ENCODE measurements at regions not wholly inside any gene's neighbourhood (a gene's known extent, or its start where the extent isn't known, plus 50 kb on each side); places are given as distances from the start of the nearest gene placed in this dataset.

- no peak overlapping the region for H3K4me3 Mint-ChIP-seq (ENCODE audit: unreplicated experiment)
- FAIRE-seq = no peak
- H3K9me3 ChIP-seq (ENCODE audit: insufficient read depth, low read depth, low read length) = no peaks in the 10 kb centered on the region
Observed at GRCh38 chr19:29404015-29404414, 121.8 kb upstream of the VSTM2B start.

GRCh38 chr19:29404951-29405727, 120.7 kb upstream of the VSTM2B start:
- Histone ChIP-seq H3K4me2 (ENCODE audit: low read length) (no peak overlapping the region), H3K79me2 (ENCODE audit: insufficient read depth, low read length) (no peaks in the 10 kb centered on the region), H2AFZ (ENCODE audit: low read depth, low read length) (no peak overlapping the region), H3K27ac (ENCODE audit: low read depth, low read length) (no peak overlapping the region), H3K4me3 (ENCODE audit: insufficient read depth, low read depth, low read length) (no peak overlapping the region), H3K27me3 (ENCODE audit: insufficient read depth, low read length) (no peaks in the 10 kb centered on the region), H3K9me3 (ENCODE audit: insufficient read depth, low read depth, low read length) (no peaks in the 10 kb centered on the region), H3K9ac (ENCODE audit: low read length) (no peak overlapping the region), H4K20me1 (ENCODE audit: insufficient read depth, low read length) (no peaks in the 10 kb centered on the region), H3K4me1 (ENCODE audit: insufficient read depth, low read length) (no peaks in the 10 kb centered on the region), H3K36me3 (ENCODE audit: insufficient read depth, low read length) (no peaks in the 10 kb centered on the region)
- Mint-ChIP-seq H3K36me3 (ENCODE audit: low read depth, unreplicated experiment) (no peaks in the 10 kb centered on the region), H3K4me3 (ENCODE audit: unreplicated experiment) (no peak overlapping the region), H3K27ac (ENCODE audit: unreplicated experiment) (no peak overlapping the region), H3K27me3 (ENCODE audit: low read depth, unreplicated experiment) (peaks cover 47% of the 10 kb centered on the region), H3K9me3 (ENCODE audit: unreplicated experiment) (no peaks in the 10 kb centered on the region), H3K4me1 (ENCODE audit: low read depth, unreplicated experiment) (no peaks in the 10 kb centered on the region)
- DNase-seq (ENCODE audit: low read depth) = no peak
- no peak for FAIRE-seq
- TF ChIP-seq EZH2 (IDR thresholded peaks at IDR 0.05; ENCODE audit: insufficient read depth, low read length) (no peak), CTCF (IDR thresholded peaks at IDR 0.05; ENCODE audit: insufficient read depth, low read depth, low read length) (no peak)

More at GRCh38 chr19:29404015-29404414, 121.8 kb upstream of the VSTM2B start:
- H3K27me3 ChIP-seq (ENCODE audit: insufficient read depth, low read length) = no peaks in the 10 kb centered on the region
- H3K9me3 Mint-ChIP-seq (ENCODE audit: unreplicated experiment) = peaks cover 3% of the 10 kb centered on the region
- no peak overlapping the region for H3K27ac Mint-ChIP-seq (ENCODE audit: unreplicated experiment)
- H3K27me3 Mint-ChIP-seq (ENCODE audit: low read depth, unreplicated experiment) = peaks cover 51% of the 10 kb centered on the region
- no peaks in the 10 kb centered on the region for H3K36me3 Mint-ChIP-seq (ENCODE audit: low read depth, unreplicated experiment)
- no peaks in the 10 kb centered on the region for H3K4me1 ChIP-seq (ENCODE audit: insufficient read depth, low read length)
- no peaks in the 10 kb centered on the region for H3K4me1 Mint-ChIP-seq (ENCODE audit: low read depth, unreplicated experiment)
- H3K4me3 ChIP-seq (ENCODE audit: insufficient read depth, low read depth, low read length) = no peak overlapping the region
- no peak for DNase-seq (ENCODE audit: low read depth)
- no peak overlapping the region for H2AFZ ChIP-seq (ENCODE audit: low read depth, low read length)
- H3K27ac ChIP-seq (ENCODE audit: low read depth, low read length) = no peak overlapping the region
- no peaks in the 10 kb centered on the region for H3K79me2 ChIP-seq (ENCODE audit: insufficient read depth, low read length)
- H3K9ac ChIP-seq (ENCODE audit: low read length) = no peak overlapping the region
- no peak overlapping the region for H3K4me2 ChIP-seq (ENCODE audit: low read length)
- H4K20me1 ChIP-seq (ENCODE audit: insufficient read depth, low read length) = no peaks in the 10 kb centered on the region
- H3K36me3 ChIP-seq (ENCODE audit: insufficient read depth, low read length) = no peaks in the 10 kb centered on the region
- no peak for TF ChIP-seq CTCF (IDR thresholded peaks at IDR 0.05; ENCODE audit: insufficient read depth, low read depth, low read length)
- TF ChIP-seq EZH2 (IDR thresholded peaks at IDR 0.05; ENCODE audit: insufficient read depth, low read length) = no peak

DNA sequence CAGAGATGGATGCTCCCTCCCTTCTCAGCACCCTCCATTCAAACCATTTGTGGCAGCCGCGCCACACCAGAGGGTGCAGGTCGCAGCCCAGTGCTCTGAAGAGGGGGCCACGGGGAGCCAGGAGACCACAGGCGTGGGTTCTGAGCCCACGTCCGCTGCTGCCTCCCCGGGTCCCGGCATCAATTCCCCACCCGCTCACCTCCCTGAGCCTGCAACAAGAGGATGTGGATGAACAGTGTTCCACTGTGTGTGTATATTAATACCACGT, 120.1 kb upstream of the VSTM2B start:
- no peak for FAIRE-seq
- Histone ChIP-seq H3K9ac (ENCODE audit: low read length) (no peak overlapping the region), H3K4me3 (ENCODE audit: insufficient read depth, low read depth, low read length) (no peak overlapping the region), H3K27me3 (ENCODE audit: insufficient read depth, low read length) (no peaks in the 10 kb centered on the region), H3K79me2 (ENCODE audit: insufficient read depth, low read length) (no peaks in the 10 kb centered on the region), H3K27ac (ENCODE audit: low read depth, low read length) (no peak overlapping the region), H3K36me3 (ENCODE audit: insufficient read depth, low read length) (no peaks in the 10 kb centered on the region), H3K9me3 (ENCODE audit: insufficient read depth, low read depth, low read length) (no peaks in the 10 kb centered on the region), H4K20me1 (ENCODE audit: insufficient read depth, low read length) (no peaks in the 10 kb centered on the region), H3K4me1 (ENCODE audit: insufficient read depth, low read length) (no peaks in the 10 kb centered on the region), H3K4me2 (ENCODE audit: low read length) (no peak overlapping the region), H2AFZ (ENCODE audit: low read depth, low read length) (no peak overlapping the region)
- no peaks in the 10 kb centered on the region for H3K36me3 Mint-ChIP-seq (ENCODE audit: low read depth, unreplicated experiment)
- no peaks in the 10 kb centered on the region for H3K4me1 Mint-ChIP-seq (ENCODE audit: low read depth, unreplicated experiment)
- peaks cover 49% of the 10 kb centered on the region for H3K27me3 Mint-ChIP-seq (ENCODE audit: low read depth, unreplicated experiment)
- H3K9me3 Mint-ChIP-seq (ENCODE audit: unreplicated experiment) = no peaks in the 10 kb centered on the region
- TF ChIP-seq EZH2 (IDR thresholded peaks at IDR 0.05; ENCODE audit: insufficient read depth, low read length) = no peak
- no peak for TF ChIP-seq CTCF (IDR thresholded peaks at IDR 0.05; ENCODE audit: insufficient read depth, low read depth, low read length)
- no peak for DNase-seq (ENCODE audit: low read depth)
- H3K27ac Mint-ChIP-seq (ENCODE audit: unreplicated experiment) = no peak overlapping the region
- H3K4me3 Mint-ChIP-seq (ENCODE audit: unreplicated experiment) = no peak overlapping the region

Measured in astrocyte (in vitro differentiated cells and primary cell).